CD4-positive, alpha-beta T cell (primary cell): ENCODE measurements at regions not wholly inside any gene's neighbourhood (a gene's known extent, or its start where the extent isn't known, plus 50 kb on each side); places are given as distances from the start of the nearest gene placed in this dataset.

Source experiments
- ATAC-seq: fragments of 200-7000 bp; cut with Tn5 transposase; one replicate; pipeline ENCODE4 v1.10.0; 2022; ENCODE audit warnings: mild to moderate bottlenecking; ENCODE audit not compliant: poor library complexity
- CTCF ChIA-PET: fragments of 350-600 bp; sonication (Branson Sonifier 250); formaldehyde crosslinking; loops from one replicate; lab custom pipeline; 2021; ENCODE audit warnings: antibody characterized with exemption, inconsistent platforms; lab: Charles Lee
- POLR2A ChIA-PET: fragments of 350-600 bp; sonication (Branson Sonifier 250); formaldehyde crosslinking; loops from one replicate; lab custom pipeline; 2021; ENCODE audit warnings: antibody characterized with exemption, inconsistent platforms; lab: Charles Lee
- DNase-seq, 14 experiments: peaks; one replicate each; pipeline ENCODE4 v3.0.0-alpha.2; 2013 to 2020; ENCODE audit warnings: mixed read lengths in 2 of 14
- H3K27ac ChIP-seq, 2 donors: one replicate each; pipeline versions ENCODE4 v1.5.1 to v1.7.0; 2013; ENCODE audit warnings: low read length in 2 of 2, low read depth in 1 of 2, mild to moderate bottlenecking in 1 of 2
- H3K27me3 ChIP-seq, 2 experiments: 1 replicate in 1 of 2; 2 replicates in 1 of 2; pipeline versions ENCODE4 v1.6.1 to v1.7.0; 2013; ENCODE audit warnings: low read length in 2 of 2, control low read depth in 1 of 2, mild to moderate bottlenecking in 1 of 2, moderate library complexity in 1 of 2; ENCODE audit not compliant: insufficient read depth in 2 of 2, control insufficient read depth in 1 of 2
- H3K36me3 ChIP-seq: one replicate; pipeline ENCODE4 v1.6.1; 2013; ENCODE audit warnings: low read length, control low read depth; ENCODE audit not compliant: insufficient read depth
- H3K4me1 ChIP-seq: one replicate; pipeline ENCODE4 v1.6.1; 2013; ENCODE audit warnings: low read length, control low read depth; ENCODE audit not compliant: insufficient read depth
- H3K4me3 ChIP-seq: one replicate; pipeline ENCODE4 v1.5.1; 2013; ENCODE audit warnings: mild to moderate bottlenecking, low read length, moderate library complexity
- H3K9me3 ChIP-seq, 2 experiments: 1 replicate in 1 of 2; 2 replicates in 1 of 2; pipeline versions ENCODE4 v1.6.1 to v1.7.0; 2013; ENCODE audit warnings: low read length in 2 of 2, mild to moderate bottlenecking in 2 of 2, control low read depth in 1 of 2, moderate library complexity in 1 of 2; ENCODE audit not compliant: control insufficient read depth in 1 of 2, insufficient read depth in 1 of 2
- H3K27ac Mint-ChIP-seq: one replicate; pipeline ENCODE4 v1.8.0; 2020; ENCODE audit warnings: mixed read lengths
- H3K27me3 Mint-ChIP-seq: one replicate; pipeline ENCODE4 v1.8.0; 2021; ENCODE audit warnings: mixed read lengths
- H3K36me3 Mint-ChIP-seq: one replicate; pipeline ENCODE4 v1.8.0; 2021; ENCODE audit warnings: low read depth, mixed read lengths
- H3K4me1 Mint-ChIP-seq: one replicate; pipeline ENCODE4 v1.8.0; 2021; ENCODE audit warnings: low read depth, mixed read lengths
- H3K4me3 Mint-ChIP-seq: one replicate; pipeline ENCODE4 v1.8.0; 2020; ENCODE audit warnings: mild to moderate bottlenecking, mixed read lengths
- H3K9me3 Mint-ChIP-seq: one replicate; pipeline ENCODE4 v1.8.0; 2020; ENCODE audit warnings: mixed read lengths
- intact Hi-C, 2 experiments: fragments of 100-400 bp; cut with DNase I in 1 of 2; cut with micrococcal nuclease in 1 of 2; formaldehyde crosslinking; loops; one replicate each; pipeline versions ENCODE4 v1.15.1 to v1.9.0; 2023 to 2025; cut with DNase I, micrococcal nuclease
- TF ChIP-seq, protein P1 (sequence below): fragments of 200-600 bp; IDR thresholded peaks from one replicate; pipeline ENCODE4 v1.8.0; 2022; ENCODE audit warnings: antibody characterized with exemption, mild to moderate bottlenecking

DNA sequence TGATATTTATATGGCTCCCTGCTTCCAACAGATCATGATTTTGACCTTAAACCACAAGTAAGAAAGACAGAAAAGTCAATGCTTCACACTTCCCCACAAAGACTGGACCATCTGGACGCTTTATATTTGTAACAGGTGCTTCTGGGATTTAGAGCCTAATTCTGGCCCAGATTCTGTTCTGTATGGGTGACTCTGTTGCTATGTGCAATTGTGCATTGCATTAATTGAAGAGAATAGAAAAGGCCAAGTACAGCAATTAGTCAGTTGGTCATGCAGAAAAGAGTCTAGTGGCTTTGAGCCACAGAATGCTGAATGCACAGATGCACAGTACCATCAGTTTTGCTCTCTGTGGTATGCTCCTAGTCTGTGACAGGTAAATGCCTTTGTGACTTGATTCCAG is 657.4 kb upstream of the ATXN8OS start:
- TF ChIP-seq, protein P1, sequence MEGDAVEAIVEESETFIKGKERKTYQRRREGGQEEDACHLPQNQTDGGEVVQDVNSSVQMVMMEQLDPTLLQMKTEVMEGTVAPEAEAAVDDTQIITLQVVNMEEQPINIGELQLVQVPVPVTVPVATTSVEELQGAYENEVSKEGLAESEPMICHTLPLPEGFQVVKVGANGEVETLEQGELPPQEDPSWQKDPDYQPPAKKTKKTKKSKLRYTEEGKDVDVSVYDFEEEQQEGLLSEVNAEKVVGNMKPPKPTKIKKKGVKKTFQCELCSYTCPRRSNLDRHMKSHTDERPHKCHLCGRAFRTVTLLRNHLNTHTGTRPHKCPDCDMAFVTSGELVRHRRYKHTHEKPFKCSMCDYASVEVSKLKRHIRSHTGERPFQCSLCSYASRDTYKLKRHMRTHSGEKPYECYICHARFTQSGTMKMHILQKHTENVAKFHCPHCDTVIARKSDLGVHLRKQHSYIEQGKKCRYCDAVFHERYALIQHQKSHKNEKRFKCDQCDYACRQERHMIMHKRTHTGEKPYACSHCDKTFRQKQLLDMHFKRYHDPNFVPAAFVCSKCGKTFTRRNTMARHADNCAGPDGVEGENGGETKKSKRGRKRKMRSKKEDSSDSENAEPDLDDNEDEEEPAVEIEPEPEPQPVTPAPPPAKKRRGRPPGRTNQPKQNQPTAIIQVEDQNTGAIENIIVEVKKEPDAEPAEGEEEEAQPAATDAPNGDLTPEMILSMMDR = no peak
- POLR2A ChIA-PET = no interaction called here
- Histone ChIP-seq H3K4me3 (no peak overlapping the region), H3K4me1 (no peaks in the 10 kb centered on the region), H3K36me3 (no peaks in the 10 kb centered on the region), H3K9me3 (no peaks in the 10 kb centered on the region), H3K27me3 (no peaks in the 10 kb centered on the region), H3K27ac (no peak overlapping the region)
- no peak for DNase-seq
- ATAC-seq = no peak
- intact Hi-C loops = no loop called here
- Mint-ChIP-seq H3K4me3 (no peak overlapping the region), H3K9me3 (peaks cover 8% of the 10 kb centered on the region), H3K36me3 (no peaks in the 10 kb centered on the region), H3K4me1 (no peaks in the 10 kb centered on the region), H3K27ac (no peak overlapping the region), H3K27me3 (no peaks in the 10 kb centered on the region)
- CTCF ChIA-PET = no interaction called here

DNA sequence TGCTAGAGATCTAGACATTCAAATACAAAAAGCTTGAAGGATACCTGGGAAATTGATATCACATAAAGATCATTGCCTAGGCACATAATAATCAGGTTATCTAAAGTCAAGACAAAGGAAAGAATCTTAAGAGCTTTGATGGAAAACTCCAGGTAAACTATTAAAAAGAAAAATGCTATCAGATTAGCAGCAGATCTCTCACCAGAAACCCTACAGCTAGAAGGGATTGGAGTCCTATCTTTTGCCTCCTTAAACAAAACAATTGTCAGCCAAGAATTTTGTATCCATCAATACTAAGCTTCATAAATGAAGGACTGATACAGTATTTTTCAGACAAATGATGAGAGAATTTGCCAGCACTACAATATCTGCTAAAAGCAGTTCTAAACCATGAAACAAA is 682.4 kb upstream of the ATXN8OS start:
- H3K4me3 ChIP-seq = no peak overlapping the region
- H3K36me3 Mint-ChIP-seq = no peaks in the 10 kb centered on the region
- CTCF ChIA-PET = no interaction called here
- H3K9me3 ChIP-seq = peaks cover 12 to 26% of the 10 kb centered on the region in 2 experiments
- H3K4me3 Mint-ChIP-seq = no peak overlapping the region
- no peaks in the 10 kb centered on the region for H3K27me3 Mint-ChIP-seq
- ATAC-seq (no peak), DNase-seq (no peak)
- H3K27me3 ChIP-seq = no peaks in the 10 kb centered on the region
- POLR2A ChIA-PET = no interaction called here
- TF ChIP-seq, protein P1 = no peak
- H3K27ac Mint-ChIP-seq = no peak overlapping the region
- no peak overlapping the region for H3K27ac ChIP-seq
- intact Hi-C loops = no loop called here
- H3K9me3 Mint-ChIP-seq = peaks cover 20% of the 10 kb centered on the region
- H3K4me1 Mint-ChIP-seq = no peaks in the 10 kb centered on the region
- H3K36me3 ChIP-seq = no peaks in the 10 kb centered on the region
- no peaks in the 10 kb centered on the region for H3K4me1 ChIP-seq

DNA sequence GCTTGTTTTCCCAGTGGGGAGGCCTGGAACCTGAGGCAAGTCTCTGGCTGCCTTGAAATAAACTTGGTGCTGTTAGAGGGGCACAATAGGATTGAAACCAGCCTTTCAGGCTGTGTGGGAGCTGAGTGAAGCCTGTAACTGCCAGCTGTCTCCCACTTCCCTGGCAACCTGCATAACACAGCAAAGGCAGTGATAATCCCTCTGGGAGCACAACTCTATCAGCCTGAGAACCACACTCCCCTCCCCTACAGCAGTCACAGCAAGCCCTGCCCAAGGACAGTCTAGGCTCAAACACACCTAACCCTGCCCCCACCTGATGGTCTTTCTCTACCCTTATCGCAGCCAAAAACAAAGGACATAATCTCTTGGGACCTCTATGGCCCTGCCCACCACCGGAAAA is 683.8 kb upstream of the ATXN8OS start:
- H3K9me3 Mint-ChIP-seq = peaks cover 16% of the 10 kb centered on the region
- no peaks in the 10 kb centered on the region for H3K4me1 Mint-ChIP-seq
- TF ChIP-seq, protein P1 = no peak

More for the DNA sequence above, 683.8 kb upstream of the ATXN8OS start:
- CTCF ChIA-PET = no interaction called here
- Histone ChIP-seq H3K36me3 (no peaks in the 10 kb centered on the region), H3K4me3 (no peak overlapping the region), H3K27ac (no peak overlapping the region), H3K9me3 (peaks cover 18 to 26% of the 10 kb centered on the region in 2 experiments), H3K4me1 (no peaks in the 10 kb centered on the region), H3K27me3 (no peaks in the 10 kb centered on the region)
- DNase-seq (no peak), ATAC-seq (no peak)
- Mint-ChIP-seq H3K4me3 (no peak overlapping the region), H3K27ac (no peak overlapping the region), H3K27me3 (no peaks in the 10 kb centered on the region), H3K36me3 (no peaks in the 10 kb centered on the region)
- intact Hi-C loops = no loop called here
- POLR2A ChIA-PET = no interaction called here
